ENCODE measurements at regions not wholly inside any gene's neighbourhood (a gene's known extent, or its start where the extent isn't known, plus 50 kb on each side); places are given as distances from the start of the nearest gene placed in this dataset.
"Not testable (repeated sequence)": the region's sequence is repeated elsewhere in the genome, so short reads cannot be mapped to it uniquely, and the experiment has no call there.

DNA sequence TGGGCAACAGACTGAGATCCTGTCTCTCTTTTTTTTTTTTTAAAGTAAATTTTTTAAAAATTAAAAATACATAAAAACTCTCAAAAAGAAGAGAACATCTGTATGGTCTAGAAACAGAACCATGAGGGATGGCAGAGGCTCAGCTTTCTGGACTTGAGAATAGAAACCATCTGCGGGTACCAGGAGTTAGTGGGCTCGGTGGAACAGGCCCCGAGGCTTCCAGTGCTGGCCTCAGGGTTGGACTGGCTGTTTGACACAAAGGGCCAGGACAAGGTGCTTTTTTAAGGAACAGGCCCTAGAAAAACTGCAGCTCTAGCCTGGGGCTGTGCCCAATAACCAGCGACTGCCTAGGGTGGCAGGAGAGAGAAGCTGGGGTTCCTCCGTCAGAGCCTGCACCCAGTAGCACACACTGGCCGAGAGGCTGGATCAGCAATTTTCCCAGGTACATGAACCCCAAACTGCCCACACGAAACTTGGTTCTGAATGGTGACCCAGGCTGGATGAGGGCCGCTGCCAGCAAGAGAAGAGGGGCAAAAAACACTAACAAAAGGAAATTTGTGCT is 131.0 kb upstream of the OLIG3 start:
- no peak for DNase-seq

DNA sequence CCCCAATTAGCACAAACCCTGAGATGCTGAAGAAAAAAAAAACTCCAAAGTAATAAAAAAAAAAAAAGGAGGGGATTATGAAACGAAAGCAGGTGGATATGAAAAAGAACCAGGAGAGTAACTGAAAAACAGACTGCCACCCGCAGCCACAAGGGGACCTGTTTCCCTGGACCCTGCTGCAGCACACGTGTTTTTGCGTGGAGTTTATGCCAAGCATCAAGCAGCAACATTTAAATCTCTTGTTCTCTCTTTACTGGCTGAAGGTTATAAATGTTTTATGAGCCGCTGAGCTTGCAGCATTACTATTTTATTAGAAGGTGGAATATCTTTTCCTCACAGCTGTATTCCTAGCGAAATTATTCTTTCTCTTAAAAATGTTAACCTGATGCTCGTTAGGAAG is 131.6 kb upstream of the OLIG3 start:
- DNase-seq, result no peak

GRCh38 chr6:137630666-137631065 is 136.5 kb upstream of the OLIG3 start:
- no peak for DNase-seq

DNA sequence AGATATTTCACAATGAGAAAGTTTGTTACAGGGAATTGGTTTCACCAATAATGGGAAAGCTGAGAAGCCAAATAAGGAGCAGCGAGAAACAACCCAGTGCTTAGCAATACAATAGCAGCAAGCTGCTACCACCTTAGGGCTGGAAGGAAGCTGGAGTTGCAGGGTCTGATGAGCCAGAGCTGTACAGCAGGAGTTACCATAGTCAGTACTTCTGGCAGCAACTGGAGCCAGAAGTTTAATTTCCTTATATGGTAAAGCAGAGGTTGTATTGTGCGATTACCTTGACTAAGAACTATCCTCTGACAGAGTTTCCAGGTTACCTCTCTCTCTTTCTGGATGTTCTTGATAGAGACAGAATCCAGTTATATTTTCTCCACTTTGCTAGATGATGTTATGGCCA is 137.1 kb upstream of the OLIG3 start:
- DNase-seq, result no peak

- DNase-seq, result not testable (repeated sequence)
Measured at GRCh38 chr6:137634177-137634576, 140.0 kb upstream of the OLIG3 start.

DNA sequence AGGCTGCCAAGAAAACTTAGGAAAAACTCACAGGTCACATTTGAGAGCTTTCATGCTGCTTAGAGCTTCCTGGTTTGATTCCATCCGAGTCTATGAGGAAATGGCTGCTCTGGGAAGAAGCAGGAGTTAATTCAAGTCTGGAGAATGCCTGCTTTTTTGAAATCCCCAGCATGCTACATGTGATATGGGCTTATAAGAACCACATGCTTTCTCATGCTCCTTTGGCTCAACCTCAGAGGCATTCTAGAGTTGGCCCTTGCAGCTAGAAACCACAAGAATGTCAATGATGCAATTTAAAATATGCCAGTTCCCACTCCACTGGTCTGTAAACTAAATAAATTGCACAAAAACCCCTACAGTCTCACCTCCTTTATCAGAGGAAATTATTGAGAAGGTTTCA is 142.9 kb upstream of the OLIG3 start:
- DNase-seq, result no peak

GRCh38 chr6:137638926-137639706 is 144.9 kb upstream of the OLIG3 start:
- DNase-seq, result peak in 1 of 2 donors; percentile 24

DNA sequence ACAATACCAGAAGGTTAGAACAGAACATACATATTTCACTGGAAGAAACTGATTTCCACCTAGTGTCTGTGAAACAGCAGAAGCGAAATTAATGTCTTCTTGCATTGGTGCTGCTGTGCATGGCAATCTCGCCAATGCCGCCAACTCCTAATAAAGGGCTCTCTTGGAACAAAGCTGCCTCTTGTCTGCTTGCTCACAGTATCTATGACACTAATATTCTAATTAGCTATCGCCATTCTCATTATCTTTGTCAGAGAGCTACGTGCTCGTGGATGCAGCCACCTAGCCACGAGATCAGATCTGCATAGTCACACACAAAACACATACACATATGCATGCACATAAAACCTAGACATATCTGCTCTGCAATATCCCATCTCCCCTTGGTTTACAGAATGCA is 145.9 kb upstream of the OLIG3 start:
- no peak for DNase-seq

DNA sequence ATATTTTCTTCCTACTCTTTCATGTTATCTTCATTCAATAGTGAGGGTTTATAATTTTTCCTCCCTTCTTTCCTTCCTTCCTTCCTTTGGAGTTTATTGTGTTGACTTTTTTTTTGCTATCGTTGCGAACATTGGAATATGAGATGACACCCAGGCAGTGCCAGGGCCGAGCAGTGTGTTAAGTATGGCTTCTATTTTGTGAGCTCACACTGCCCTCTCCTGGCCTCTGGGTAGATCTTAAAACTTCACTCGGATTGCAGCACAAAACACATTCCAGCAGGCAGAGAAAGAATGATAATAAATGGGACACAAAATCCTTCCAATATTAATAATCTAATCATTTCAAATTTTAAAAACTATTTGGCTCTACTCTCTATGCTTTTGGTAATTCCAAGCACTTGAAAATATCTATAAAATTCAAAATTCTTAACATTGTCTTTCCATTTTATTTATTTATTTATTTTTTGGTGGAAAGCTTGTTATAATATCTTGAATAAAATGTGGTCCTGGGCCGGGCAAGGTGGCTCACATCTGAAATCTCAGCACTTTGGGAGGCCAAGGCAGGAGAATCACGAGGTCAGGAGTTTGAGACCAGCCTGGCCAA is 147.4 kb upstream of the OLIG3 start:
- DNase-seq, result peak; percentile 64 to 77

DNA sequence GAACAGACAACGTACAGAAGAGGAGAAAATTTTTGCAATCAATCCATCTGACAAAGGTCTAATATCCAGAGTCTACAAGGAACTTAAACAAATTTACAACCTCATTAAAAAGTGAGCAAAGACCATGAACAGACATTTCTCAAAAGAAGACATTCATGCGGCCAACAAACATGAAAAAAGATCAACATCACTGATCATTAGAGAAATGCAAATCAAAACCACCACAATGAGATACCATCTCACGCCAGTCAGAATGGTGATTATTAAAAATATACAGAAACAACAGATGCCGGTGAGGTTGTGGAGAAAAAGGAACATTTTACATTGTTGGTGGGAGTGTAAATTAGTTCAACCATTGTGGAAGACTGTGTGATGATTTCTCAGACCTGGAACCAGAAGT is 149.0 kb upstream of the OLIG3 start:
- not testable (repeated sequence) for DNase-seq

DNA sequence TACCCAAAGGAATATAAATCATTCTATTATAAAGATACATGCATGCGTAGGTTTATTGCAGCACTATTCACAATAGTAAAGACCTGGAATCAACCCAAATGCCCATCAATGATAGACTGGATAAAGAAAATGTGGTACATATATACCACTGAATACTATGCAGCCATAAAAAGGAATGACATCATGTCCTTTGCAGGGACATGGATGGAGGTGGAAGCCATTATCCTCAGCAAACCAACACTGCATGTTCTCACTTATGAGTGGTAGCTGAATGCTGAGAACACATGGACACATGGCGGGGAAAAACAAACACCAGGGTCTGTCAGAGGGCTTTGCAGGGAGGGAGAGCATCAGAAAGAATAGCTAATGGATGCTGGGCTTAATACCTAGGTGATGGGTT is 149.4 kb upstream of the OLIG3 start:
- not testable (repeated sequence) for DNase-seq

- no peak for DNase-seq
Measured at GRCh38 chr6:137645850-137646249, 151.7 kb upstream of the OLIG3 start.

GRCh38 chr6:137646484-137646883 is 152.3 kb upstream of the OLIG3 start:
- DNase-seq, result no peak

- no peak for DNase-seq
Measured at GRCh38 chr6:137647762-137648447, 153.7 kb upstream of the OLIG3 start.

DNA sequence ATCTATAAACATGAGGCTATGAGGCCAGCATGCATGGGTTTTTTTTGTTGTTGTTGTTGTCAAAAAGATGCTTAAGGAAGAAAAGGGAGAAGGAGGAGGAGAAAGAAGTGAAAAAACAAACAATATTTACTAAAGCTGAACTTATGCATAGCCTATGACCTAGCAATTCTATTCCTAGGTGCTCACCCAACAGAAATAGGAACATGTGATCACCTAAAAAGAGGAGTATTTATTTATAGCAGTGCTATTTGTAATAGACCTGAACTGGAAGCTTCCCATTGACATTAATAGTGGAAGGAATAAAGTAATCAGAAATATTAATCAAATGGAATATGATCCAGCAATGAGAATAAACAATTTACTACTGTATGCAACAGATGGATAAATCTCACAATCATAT is 156.5 kb upstream of the OLIG3 start:
- no peak for DNase-seq

GRCh38 chr6:137651178-137651577 is 157.0 kb upstream of the OLIG3 start:
- DNase-seq, result no peak

- DNase-seq, result no peak
Measured at GRCh38 chr6:137651591-137652335, 157.6 kb upstream of the OLIG3 start.

DNA sequence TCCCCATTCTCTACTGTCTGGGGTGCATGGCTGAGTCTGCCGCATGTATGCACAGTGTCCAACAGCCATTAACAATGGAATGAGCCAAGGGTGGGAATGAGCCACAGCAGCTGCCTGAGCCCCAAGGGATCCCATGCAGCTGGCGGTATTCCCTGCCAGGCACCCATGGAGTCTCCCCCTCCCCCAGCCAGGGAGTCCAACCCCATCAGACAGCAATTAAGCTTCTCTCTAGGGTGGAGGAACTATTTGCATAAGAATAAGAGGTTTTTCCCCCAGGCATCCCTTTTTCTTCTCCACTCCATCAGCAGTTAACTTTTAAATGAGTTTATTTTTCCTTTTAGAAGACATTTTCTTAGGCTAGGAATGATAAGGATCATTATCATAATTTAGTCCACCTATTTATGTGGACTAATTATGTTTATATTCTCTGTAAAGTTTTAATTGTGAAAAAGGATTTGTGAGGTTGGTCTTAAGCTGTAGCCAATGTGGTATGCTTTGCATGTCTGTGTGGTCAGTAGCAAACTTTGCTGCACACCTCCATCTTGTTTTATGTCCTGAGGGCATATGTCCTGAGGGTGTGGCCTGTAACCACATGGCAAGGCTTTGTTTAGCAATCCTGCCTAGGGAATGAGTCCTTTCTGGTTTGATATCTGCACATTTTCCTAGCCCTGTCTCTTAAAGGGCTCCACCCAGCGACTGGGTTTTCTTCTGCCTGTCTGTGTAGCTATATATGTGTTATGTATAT is 158.9 kb upstream of the OLIG3 start:
- no peak for DNase-seq

DNA sequence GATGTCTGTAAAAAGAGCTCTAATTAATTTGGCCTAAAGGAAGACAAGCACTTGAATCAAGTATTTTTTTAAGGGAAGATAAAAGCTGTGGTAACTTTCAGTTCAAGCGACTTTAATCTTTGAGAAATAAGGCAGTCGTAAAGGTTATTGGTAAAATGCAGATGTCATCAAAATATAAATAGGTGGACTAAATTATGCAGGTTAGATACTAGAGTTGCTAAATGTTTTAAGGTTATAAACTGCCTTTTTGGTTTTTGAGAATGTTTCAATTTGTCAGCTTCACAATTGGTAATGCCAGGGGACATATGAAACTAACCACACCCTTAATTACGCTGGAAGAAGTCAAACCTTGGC is 159.5 kb upstream of the OLIG3 start:
- no peak for DNase-seq

DNA sequence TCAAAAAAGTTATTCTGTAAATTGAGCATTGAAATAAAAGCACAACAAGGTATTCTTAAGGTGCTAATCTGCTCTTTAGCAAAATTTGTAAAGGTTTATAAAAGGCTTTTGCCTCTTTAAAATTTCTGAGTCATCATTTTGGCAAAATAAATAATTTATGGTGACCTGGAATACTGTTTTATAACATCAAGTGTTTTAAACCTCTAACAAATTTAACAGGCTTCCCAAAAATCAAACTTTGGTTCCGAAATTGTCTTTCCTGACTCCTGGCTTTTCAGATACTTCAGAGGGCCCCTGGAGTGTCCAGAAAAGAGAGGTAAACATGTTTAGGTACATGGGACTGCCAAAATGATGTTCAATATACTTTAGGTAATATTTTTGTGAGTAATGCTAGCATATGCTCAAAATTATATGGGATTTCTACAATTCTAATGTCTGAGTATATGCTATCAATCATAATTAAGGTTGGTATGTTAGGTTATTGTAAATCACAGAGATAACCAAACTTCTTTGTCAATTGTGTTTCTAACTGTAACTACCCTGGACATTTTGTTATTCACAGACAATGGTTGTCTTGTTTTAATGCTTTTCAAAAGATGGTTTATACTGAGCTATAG is 160.3 kb upstream of the OLIG3 start:
- no peak for DNase-seq

GRCh38 chr6:137655291-137655690 is 161.1 kb upstream of the OLIG3 start:
- no peak for DNase-seq

GRCh38 chr6:137656735-137657134 is 162.5 kb upstream of the OLIG3 start:
- no peak for DNase-seq

Data from CD4-positive, alpha-beta T cell treated with Interferon alpha-2 for 1 hour (primary cell).